ENCODE measurements at regions not wholly inside any gene's neighbourhood (a gene's known extent, or its start where the extent isn't known, plus 50 kb on each side); places are given as distances from the start of the nearest gene placed in this dataset.

DNA sequence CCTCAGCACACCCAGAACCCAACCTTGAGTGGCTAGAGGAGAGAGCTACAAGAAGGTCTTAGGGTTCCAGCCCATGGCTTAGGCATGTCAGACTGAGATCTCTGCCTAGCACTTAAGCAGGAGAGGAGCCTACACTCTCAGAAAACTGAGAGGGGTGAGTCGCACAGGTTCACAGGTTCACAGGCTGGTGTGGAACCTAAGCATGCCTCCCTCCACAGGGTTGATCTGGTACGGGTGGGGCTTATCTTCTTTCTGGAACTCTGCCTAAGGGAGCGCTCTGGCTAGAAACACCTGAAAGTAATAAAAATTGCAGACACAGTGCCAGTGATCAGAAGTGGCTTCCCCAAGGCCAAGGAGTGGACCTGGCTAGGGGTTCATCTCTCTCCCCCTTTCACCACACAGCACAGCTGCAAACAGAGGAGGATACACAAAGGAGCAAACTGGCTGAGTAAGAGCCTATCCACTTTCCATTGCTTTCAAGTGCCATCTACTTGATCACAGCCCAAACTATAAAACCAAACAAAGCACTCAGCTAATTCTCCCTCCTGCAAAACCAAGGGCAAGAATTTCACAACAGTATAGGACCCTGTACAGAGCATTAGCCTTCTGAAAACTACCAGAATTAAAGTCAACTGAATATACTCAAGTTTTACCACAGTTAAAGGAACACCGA, 481.9 kb upstream of the SETBP1 start:
- DNase-seq (ENCODE audit: low read depth, low spot score) = no peak

DNA sequence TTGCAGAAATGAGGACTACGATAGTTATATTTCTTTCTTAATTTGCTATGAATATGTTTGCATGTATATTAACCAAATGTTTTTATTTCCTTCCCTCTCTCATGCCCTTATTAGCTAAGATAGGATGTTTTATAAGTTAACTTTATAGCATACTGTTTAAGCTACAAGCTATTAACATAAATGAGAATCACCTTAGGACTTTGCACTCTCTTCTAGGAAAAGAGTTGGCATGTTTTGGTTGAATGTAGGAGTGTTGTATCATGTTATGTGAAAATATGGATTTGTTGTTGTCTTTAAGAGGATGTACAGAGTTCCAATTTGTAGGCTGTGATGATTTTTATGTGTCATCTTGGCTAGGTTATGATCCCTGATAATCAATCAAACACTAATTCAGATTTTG, 467.4 kb upstream of the SETBP1 start:
- no peak for DNase-seq (ENCODE audit: low read depth, low spot score)

DNA sequence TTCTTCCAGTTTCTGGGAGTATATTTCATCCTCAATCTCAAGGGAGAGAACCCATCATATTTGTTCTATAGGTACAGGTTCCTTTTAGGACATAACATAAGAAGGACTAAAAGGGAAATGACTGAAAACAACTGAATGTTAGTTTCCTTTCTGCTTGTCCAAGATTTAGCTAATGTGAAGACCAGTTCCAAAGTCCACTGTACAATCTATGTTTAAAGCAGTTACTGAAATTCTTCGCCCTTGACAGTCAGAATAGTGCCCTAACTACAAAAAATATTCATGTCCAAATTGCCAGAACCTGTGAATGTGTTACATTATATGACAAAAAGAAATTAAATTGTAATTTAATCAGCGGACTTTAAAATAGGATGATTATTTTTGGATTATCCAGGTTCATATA, 466.3 kb upstream of the SETBP1 start:
- DNase-seq (ENCODE audit: low read depth, low spot score) = no peak

GRCh38 chr18:44216169-44216568, 464.5 kb upstream of the SETBP1 start:
- no peak for DNase-seq (ENCODE audit: low read depth, low spot score)

DNA sequence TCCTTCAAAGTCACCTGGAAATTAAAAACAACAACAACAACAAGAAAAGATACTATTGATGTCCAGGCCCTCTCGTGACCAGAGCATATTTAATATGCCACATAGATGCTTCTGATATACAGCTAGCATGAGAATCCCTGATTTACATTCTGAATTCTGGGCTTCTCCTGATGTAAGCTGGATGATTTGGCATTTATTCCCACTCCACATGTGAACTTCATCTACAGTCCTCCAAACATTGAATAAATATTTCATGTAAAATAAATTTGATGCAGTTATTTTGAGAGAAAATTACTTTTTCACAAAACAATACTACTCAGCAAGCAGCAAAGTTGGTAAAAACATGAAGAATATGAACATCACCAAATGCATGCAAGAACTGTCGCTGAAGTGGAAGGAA, 453.2 kb upstream of the SETBP1 start:
- no peak for DNase-seq (ENCODE audit: low read depth, low spot score)

DNA sequence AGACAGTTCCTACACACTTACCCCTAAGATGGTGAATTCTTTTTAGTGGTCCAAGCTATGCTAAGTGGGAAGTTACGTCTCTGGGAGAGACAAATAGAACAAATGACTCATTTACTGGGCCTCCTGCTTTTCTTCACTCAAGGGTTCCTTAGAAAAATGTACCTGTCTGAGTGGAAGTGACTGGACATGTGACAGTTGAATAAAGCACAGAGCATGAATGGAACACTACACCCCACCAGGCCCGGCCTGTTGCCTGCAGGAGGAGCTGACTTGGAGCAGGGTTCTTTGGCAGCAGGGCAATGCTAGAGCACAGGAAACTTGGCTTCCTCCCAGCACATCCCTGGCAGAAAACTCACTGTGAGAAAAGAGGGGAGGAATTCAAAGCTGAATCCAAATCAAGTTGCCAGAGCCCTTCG, 451.0 kb upstream of the SETBP1 start:
- DNase-seq (ENCODE audit: low read depth, low spot score) = peak; percentile 36

- no peak for DNase-seq (ENCODE audit: low read depth, low spot score)
Observed at GRCh38 chr18:44231936-44232335, 448.8 kb upstream of the SETBP1 start.

DNA sequence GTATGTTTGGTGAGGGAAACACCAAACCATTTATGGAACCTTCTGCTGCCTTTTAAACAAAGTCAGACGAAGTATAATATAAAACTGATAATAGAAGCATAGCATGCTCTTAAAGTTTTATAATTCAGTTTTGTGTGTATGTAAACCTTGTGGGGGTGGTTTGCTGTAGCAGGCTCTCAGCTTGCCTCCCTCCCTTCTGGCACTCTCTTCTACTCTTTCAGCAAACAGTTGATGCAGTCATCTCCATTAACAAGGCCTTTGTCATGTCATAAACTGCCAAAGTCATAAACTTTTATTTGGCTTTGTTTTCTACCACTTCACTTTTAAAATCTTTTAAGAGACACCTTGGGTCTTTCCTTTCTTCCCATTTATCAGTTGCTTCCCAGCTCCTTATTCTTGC, 448.2 kb upstream of the SETBP1 start:
- no peak for DNase-seq (ENCODE audit: low read depth, low spot score)

- DNase-seq (ENCODE audit: low read depth, low spot score) = no peak
Observed at GRCh38 chr18:44238454-44238853, 442.2 kb upstream of the SETBP1 start.

- no peak for DNase-seq (ENCODE audit: low read depth, low spot score)
Observed at GRCh38 chr18:44238911-44239310, 441.8 kb upstream of the SETBP1 start.

DNA sequence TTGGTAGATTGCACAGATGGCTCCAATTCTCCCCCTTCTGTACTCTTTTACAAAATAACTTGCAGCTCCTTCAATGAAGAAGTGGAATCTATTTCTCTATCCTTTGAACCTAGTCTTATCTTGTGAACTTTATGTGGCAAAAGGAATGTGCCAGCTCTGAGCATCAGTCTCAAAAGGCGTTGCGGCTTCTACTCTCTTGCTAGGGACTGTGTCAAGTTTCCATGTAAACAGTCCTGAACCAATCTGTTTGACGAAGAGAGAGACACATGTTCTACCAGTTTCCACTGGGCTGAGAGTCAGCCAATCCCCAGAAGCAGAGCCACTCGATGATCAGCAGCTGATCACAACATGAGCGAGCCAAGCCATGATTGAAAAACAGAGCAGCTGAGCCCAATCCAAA, 439.7 kb upstream of the SETBP1 start:
- DNase-seq (ENCODE audit: low read depth, low spot score) = no peak

- no peak for DNase-seq (ENCODE audit: low read depth, low spot score)
Observed at GRCh38 chr18:44245019-44245418, 435.7 kb upstream of the SETBP1 start.

DNA sequence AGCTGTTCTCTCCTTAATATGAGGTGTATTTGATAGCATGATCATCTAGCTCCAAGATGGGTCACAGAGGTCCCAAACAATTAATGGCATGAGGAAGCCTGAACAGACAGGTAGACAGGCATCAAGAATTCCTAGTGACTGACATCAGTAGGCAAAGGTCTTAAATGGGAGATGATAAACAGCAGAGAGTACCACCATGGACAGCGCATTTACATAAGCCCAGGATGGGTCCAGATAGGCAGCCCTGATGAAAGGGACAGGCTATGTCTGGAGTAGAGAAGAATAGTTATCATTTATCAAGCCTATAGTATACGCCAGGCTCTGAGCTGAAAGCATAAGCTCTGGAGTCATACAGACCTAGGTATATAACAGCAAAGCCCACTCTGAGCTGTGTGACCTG, 434.7 kb upstream of the SETBP1 start:
- DNase-seq (ENCODE audit: low read depth, low spot score) = no peak

DNA sequence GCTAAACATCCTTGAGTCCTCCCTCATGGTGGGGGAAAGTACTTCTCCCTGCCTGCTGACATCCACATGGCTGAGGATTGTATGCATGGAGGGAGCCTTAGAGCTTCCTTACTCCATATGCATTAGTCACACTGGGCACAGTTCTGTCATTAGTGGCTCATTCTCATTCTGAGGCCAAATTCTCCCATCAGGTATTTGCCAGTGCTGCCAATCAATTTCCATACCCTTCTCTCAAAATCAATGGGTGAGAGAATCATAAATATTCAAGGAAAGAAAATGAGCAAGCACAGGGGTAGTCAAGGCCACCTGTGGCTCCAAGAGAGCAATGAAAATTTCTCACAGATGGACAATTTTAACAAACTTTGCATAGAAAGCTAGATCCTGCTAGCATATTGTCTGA, 422.6 kb upstream of the SETBP1 start:
- no peak for DNase-seq (ENCODE audit: low read depth, low spot score)

DNA sequence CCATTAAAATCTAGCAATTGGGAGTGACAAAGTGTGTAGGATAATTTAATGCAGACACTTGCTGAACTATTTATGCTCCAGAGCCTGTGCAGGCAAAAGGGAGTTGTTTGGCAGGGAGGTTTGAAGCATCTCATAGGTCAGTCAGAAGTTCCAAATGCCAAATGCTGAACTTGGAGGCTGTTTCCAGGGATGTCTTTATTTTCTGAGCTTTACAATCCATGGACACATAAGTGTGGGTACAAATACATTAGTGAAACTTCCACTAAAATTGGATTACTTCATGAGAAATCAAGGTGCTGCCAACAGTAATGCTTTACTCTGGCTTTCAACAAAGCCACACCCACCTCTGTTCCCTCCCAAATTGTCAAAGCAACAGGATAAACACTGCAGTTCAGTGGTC, 422.1 kb upstream of the SETBP1 start:
- no peak for DNase-seq (ENCODE audit: low read depth, low spot score)

- DNase-seq (ENCODE audit: low read depth, low spot score) = no peak
Observed at GRCh38 chr18:44259610-44260009, 421.1 kb upstream of the SETBP1 start.

DNA sequence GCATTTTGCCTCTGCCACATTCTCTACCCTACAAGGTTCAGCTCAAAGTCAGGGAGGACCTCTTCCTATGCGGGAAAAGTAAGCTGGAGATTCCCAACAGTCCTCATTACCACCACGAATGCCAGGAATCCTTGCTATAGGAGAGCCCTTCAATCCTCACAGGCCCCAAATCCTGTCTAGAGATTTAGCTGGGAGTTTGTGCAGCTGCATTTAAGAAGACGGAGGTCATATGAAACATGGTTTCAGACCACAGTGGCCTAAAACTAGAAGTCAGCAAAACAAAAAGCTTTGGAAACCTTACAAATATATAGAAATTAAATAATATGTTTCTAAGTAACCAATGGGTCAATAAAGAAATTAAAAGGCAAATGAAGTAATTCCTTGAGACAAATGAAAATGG, 415.3 kb upstream of the SETBP1 start:
- no peak for DNase-seq (ENCODE audit: low read depth, low spot score)

- DNase-seq (ENCODE audit: low read depth, low spot score) = no peak
Observed at GRCh38 chr18:44273298-44273697, 407.4 kb upstream of the SETBP1 start.

DNA sequence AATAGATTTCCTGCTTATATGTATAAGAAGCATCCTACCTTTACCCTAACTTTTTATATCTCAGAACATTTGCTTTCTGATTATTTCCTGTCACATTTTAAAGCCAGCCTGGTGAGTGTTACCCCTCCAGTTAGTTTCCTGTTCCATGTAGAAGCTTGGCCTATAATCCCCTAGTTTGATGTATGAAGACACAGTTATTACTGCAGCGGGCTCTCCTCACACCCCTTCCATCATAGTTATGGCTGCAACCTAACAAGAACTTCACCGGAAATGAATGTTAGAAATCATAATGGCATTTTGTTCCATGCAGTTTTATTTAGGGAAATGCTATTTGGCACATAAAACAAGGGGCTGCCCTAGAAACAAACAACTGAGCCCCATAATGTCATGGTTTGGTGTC, 400.2 kb upstream of the SETBP1 start:
- no peak for DNase-seq (ENCODE audit: low read depth, low spot score)

DNA sequence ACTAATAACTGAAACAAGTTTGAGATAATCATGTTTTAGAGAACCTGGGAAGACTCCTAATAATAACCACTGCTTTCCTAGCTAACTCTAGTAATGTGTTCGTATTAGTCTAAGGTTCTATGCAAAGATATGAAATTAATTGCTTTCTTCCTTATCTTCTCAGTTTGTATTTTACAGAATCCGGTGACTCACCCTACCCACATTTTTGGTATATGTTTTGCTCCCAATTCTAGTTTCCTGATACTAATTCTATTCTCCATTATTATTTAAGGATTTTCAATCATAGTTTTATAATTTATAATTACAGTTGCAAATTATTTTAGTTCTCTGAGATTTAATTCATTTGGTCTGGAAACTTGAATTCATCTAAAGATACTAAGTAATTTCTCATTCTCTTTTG, 394.6 kb upstream of the SETBP1 start:
- DNase-seq (ENCODE audit: low read depth, low spot score) = no peak

GRCh38 chr18:44290366-44290977, 390.2 kb upstream of the SETBP1 start:
- DNase-seq (ENCODE audit: low read depth, low spot score) = no peak

- no peak for DNase-seq (ENCODE audit: low read depth, low spot score)
Observed at GRCh38 chr18:44298566-44298965, 382.1 kb upstream of the SETBP1 start.

DNA sequence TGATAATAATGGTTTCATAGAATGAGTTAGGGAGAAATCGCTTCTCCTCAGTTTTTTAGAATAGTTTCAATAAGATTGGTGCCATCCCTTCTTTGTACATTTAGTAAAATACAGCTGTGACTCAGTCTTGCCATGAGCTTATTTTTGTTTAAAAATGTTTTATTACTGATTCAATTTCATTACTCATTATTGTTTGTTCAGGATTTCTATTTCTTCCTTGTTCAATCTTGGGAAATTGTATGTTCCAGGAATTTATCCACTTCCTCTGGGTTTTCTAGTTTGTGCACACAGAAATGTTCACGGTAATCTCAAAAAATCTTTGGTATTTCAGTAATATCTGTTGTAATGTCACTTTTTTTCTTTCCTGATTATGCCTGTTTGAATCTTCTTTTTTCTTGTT, 371.5 kb upstream of the SETBP1 start:
- DNase-seq (ENCODE audit: low read depth, low spot score) = no peak
